Caco-2 (cell line): ENCODE measurements at regions not wholly inside any gene's neighbourhood (a gene's known extent, or its start where the extent isn't known, plus 50 kb on each side); places are given as distances from the start of the nearest gene placed in this dataset.
"Not testable (repeated sequence)": the region's sequence is repeated elsewhere in the genome, so short reads cannot be mapped to it uniquely, and the experiment has no call there.

Source experiments
- BruUV-seq: library from RNA; stranded (reverse); fragments of 400-500 nt; replicated peaks from 2 replicates; lab custom pipeline; 2021; lab: Mats Ljungman, UMichigan
- CTCF ChIA-PET: fragments of 300-600 bp; sonication (Branson Sonifier 250); formaldehyde crosslinking; loops from one replicate; lab custom pipeline; 2022; ENCODE audit warnings: antibody characterized with exemption; lab: Charles Lee
- POLR2A ChIA-PET: fragments of 300-600 bp; sonication (Branson Sonifier 250); formaldehyde crosslinking; loops from one replicate; lab custom pipeline; 2022; ENCODE audit warnings: antibody characterized with exemption; lab: Charles Lee
- DNase-seq, 2 experiments: peaks; one replicate each; pipeline versions ENCODE4 v3.0.0 to v3.0.0-alpha.2; 2020 to 2022
- H3K27me3 ChIP-seq: replicated peaks from 2 replicates; pipeline ENCODE4 v1.6.0; 2011; ENCODE audit warnings: low read length; ENCODE audit not compliant: control insufficient read depth, insufficient read depth
- H3K36me3 ChIP-seq: 2 replicates; pipeline ENCODE4 v1.5.1; 2011; ENCODE audit warnings: low read length; ENCODE audit not compliant: control insufficient read depth, insufficient read depth
- H3K4me1 ChIP-seq: fragments of 250-450 bp; sonication (Bioruptor Pico); 2 replicates; pipeline ENCODE4 v1.5.1; 2020; ENCODE audit warnings: mild to moderate bottlenecking
- H3K4me3 ChIP-seq: 2 replicates; pipeline ENCODE4 v1.5.1; 2011; ENCODE audit warnings: low read depth, mild to moderate bottlenecking, control low read depth, low read length
- H3K9me3 ChIP-seq: fragments of 250-450 bp; sonication (Bioruptor Pico); 2 replicates; pipeline ENCODE4 v1.5.1; 2020; ENCODE audit warnings: mild to moderate bottlenecking, moderate library complexity
- H3K27ac Mint-ChIP-seq: one replicate; pipeline ENCODE4 v1.8.0; 2022; ENCODE audit warnings: mixed read lengths; ENCODE audit not compliant: unreplicated experiment
- H3K27me3 Mint-ChIP-seq: one replicate; pipeline ENCODE4 v1.8.0; 2022; ENCODE audit warnings: mixed read lengths; ENCODE audit not compliant: insufficient read depth, unreplicated experiment
- H3K36me3 Mint-ChIP-seq: one replicate; pipeline ENCODE4 v1.8.0; 2022; ENCODE audit warnings: mild to moderate bottlenecking, mixed read lengths; ENCODE audit not compliant: insufficient read depth, unreplicated experiment
- H3K4me1 Mint-ChIP-seq: one replicate; pipeline ENCODE4 v1.8.0; 2022; ENCODE audit warnings: low read depth, mixed read lengths; ENCODE audit not compliant: unreplicated experiment
- H3K4me3 Mint-ChIP-seq: one replicate; pipeline ENCODE4 v1.8.0; 2022; ENCODE audit warnings: mild to moderate bottlenecking, moderate library complexity, mixed read lengths; ENCODE audit not compliant: unreplicated experiment
- H3K9me3 Mint-ChIP-seq: one replicate; pipeline ENCODE4 v1.8.0; 2022; ENCODE audit warnings: mixed read lengths; ENCODE audit not compliant: unreplicated experiment
- intact Hi-C: fragments of 100-400 bp; cut with micrococcal nuclease; formaldehyde crosslinking; loops from one replicate; pipeline ENCODE4 v1.10.0; 2022; ENCODE audit not compliant: unreplicated experiment
- TF ChIP-seq, protein P1 (sequence below), 2 experiments: fragments of 200-600 bp in 1 of 2; IDR thresholded peaks; 1 replicate in 1 of 2; 2 replicates in 1 of 2; pipeline versions ENCODE4 v1.5.1 to v1.8.0; 2011 to 2022; ENCODE audit warnings: antibody characterized with exemption in 1 of 2, control low read depth in 1 of 2, inconsistent platforms in 1 of 2, low read depth in 1 of 2, low read length in 1 of 2, mild to moderate bottlenecking in 1 of 2, moderate library complexity in 1 of 2; ENCODE audit not compliant: insufficient read depth in 1 of 2, severe bottlenecking in 1 of 2, unreplicated experiment in 1 of 2

DNA sequence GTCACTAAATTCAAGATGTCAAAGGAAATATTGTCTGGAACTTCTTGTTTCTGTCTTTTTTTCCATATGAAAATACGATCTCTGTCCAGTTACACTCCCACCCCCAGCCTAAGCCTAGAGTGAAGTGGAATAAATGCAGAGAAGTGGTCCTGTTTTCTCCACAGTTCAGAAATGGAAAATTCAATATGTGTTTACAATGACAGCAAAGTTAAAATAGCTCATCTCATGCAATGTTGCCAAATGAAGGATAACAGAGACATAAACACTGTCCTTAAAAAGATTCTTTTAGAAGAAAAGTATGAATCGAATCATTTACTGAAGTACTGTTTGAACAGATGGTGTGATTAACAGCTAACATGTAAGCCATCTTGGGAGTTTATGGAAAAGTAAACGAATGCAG is 160.8 kb upstream of the STK26 start:
- Mint-ChIP-seq H3K4me3 (no peak overlapping the region), H3K36me3 (no peaks in the 10 kb centered on the region), H3K27me3 (peaks cover 3% of the 10 kb centered on the region), H3K27ac (no peak overlapping the region), H3K4me1 (no peaks in the 10 kb centered on the region), H3K9me3 (no peaks in the 10 kb centered on the region)
- CTCF ChIA-PET, result no interaction called here
- Histone ChIP-seq H3K4me1 (no peaks in the 10 kb centered on the region), H3K4me3 (no peak overlapping the region), H3K36me3 (no peaks in the 10 kb centered on the region), H3K9me3 (no peaks in the 10 kb centered on the region), H3K27me3 (no peaks in the 10 kb centered on the region)
- intact Hi-C loops, result no loop called here
- TF ChIP-seq, protein P1, sequence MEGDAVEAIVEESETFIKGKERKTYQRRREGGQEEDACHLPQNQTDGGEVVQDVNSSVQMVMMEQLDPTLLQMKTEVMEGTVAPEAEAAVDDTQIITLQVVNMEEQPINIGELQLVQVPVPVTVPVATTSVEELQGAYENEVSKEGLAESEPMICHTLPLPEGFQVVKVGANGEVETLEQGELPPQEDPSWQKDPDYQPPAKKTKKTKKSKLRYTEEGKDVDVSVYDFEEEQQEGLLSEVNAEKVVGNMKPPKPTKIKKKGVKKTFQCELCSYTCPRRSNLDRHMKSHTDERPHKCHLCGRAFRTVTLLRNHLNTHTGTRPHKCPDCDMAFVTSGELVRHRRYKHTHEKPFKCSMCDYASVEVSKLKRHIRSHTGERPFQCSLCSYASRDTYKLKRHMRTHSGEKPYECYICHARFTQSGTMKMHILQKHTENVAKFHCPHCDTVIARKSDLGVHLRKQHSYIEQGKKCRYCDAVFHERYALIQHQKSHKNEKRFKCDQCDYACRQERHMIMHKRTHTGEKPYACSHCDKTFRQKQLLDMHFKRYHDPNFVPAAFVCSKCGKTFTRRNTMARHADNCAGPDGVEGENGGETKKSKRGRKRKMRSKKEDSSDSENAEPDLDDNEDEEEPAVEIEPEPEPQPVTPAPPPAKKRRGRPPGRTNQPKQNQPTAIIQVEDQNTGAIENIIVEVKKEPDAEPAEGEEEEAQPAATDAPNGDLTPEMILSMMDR (IDR thresholded peaks at IDR 0.05; ENCODE audit: insufficient read depth in 1 of 2, low read depth in 1 of 2, low read length in 1 of 2, severe bottlenecking in 1 of 2, unreplicated experiment in 1 of 2), result no peak
- no TSS peak for BruUV-seq
- no peak for DNase-seq
- POLR2A ChIA-PET, result no interaction called here

DNA sequence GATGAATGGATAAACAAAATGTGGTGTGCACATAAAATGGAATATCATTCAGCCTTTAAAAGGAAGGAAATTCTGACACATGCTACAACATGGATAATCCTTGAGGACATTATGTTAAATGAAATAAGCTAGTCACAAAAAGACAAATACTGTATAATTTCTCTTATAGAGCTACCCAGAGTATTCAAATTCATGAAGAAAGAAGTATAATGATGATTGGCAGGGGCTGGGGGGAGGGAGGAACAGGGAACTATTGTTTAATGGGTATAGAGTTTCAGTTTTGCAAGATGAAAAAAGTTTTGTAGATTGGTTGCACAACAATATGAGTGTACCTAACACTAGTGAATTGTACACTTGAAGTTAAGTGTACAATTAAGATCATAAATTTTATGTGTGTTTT is 153.9 kb upstream of the STK26 start:
- POLR2A ChIA-PET, result no interaction called here
- CTCF ChIA-PET, result no interaction called here

DNA sequence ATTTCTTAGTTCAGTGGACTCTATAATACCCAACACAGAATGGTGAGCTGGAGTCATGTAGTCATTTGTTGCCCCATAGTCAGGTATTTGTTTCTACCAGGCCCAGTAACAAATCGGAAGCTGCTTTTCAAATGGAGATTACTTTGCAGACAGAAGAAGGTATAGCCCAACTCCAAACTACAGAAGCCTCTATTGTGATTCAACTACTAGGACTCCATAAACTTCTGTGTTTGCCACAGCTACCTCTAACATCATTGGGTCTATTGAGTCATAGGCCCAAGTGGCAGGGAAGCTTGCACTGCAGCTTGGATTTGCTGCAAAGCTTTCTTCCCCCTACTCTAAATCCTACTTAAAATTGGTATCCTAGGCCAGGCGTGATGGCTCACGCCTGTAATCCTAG is 148.8 kb upstream of the STK26 start:
- no peaks in the 10 kb centered on the region for H3K4me1 Mint-ChIP-seq
- BruUV-seq, result no TSS peak
- Histone ChIP-seq H3K27me3 (no peaks in the 10 kb centered on the region), H3K4me1 (no peaks in the 10 kb centered on the region), H3K4me3 (no peak overlapping the region), H3K36me3 (no peaks in the 10 kb centered on the region), H3K9me3 (no peaks in the 10 kb centered on the region)
- H3K27ac Mint-ChIP-seq, result no peak overlapping the region
- ChIA-PET CTCF (interaction anchor here (0.6 kb wide), 1 partner anchor 109 kb away, joined by 4 read pairs; no protein-coding TSS in a partner anchor), POLR2A (no interaction called here)
- no peaks in the 10 kb centered on the region for H3K27me3 Mint-ChIP-seq
- H3K4me3 Mint-ChIP-seq, result no peak overlapping the region
- no peaks in the 10 kb centered on the region for H3K36me3 Mint-ChIP-seq
- TF ChIP-seq, protein P1 (IDR thresholded peaks at IDR 0.05; ENCODE audit: insufficient read depth in 1 of 2, low read depth in 1 of 2, low read length in 1 of 2, severe bottlenecking in 1 of 2, unreplicated experiment in 1 of 2), result no peak
- intact Hi-C loops, result no loop called here
- no peak for DNase-seq
- no peaks in the 10 kb centered on the region for H3K9me3 Mint-ChIP-seq

More for the DNA sequence above, 153.9 kb upstream of the STK26 start:
- H3K27me3 Mint-ChIP-seq, result peaks cover 3% of the 10 kb centered on the region
- H3K4me1 Mint-ChIP-seq, result no peaks in the 10 kb centered on the region
- H3K4me3 Mint-ChIP-seq, result no peak overlapping the region
- intact Hi-C loops, result no loop called here
- no peak overlapping the region for H3K27ac Mint-ChIP-seq
- Histone ChIP-seq H3K9me3 (no peaks in the 10 kb centered on the region), H3K27me3 (no peaks in the 10 kb centered on the region), H3K4me3 (no peak overlapping the region), H3K36me3 (no peaks in the 10 kb centered on the region), H3K4me1 (no peaks in the 10 kb centered on the region)
- TF ChIP-seq, protein P1 (IDR thresholded peaks at IDR 0.05; ENCODE audit: insufficient read depth in 1 of 2, low read depth in 1 of 2, low read length in 1 of 2, severe bottlenecking in 1 of 2, unreplicated experiment in 1 of 2), result no peak
- DNase-seq, result no peak
- BruUV-seq, result no TSS peak
- no peaks in the 10 kb centered on the region for H3K36me3 Mint-ChIP-seq
- H3K9me3 Mint-ChIP-seq, result no peaks in the 10 kb centered on the region

DNA sequence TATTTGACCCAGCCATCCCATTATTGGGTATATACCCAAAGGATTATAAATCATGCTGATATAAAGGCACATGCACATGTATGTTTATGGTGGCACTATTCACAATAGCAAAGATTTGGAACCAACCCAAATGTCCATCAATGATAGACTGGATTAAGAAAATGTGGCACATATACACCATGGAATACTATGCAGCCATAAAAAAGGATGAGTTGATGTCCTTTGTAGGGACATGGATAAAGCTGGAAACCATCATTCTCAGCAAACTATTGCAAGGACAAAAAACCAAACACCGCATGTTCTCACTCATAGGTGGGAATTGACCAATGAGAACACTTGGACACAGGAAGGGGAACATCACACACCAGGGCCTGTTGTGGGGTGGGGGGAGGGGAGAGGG is 147.3 kb upstream of the STK26 start:
- DNase-seq, H3K9me3 Mint-ChIP-seq, POLR2A ChIA-PET, H3K4me1 ChIP-seq, H3K9me3 ChIP-seq, H3K36me3 Mint-ChIP-seq, BruUV-seq, intact Hi-C loops, H3K27ac Mint-ChIP-seq, CTCF ChIA-PET, H3K4me1 Mint-ChIP-seq, H3K4me3 Mint-ChIP-seq, H3K27me3 Mint-ChIP-seq, H3K4me3 ChIP-seq, H3K27me3 ChIP-seq, H3K36me3 ChIP-seq: not testable (repeated sequence)
